ENCODE measurements at regions not wholly inside any gene's neighbourhood (a gene's known extent, or its start where the extent isn't known, plus 50 kb on each side); places are given as distances from the start of the nearest gene placed in this dataset.

- no peak for TF ChIP-seq EZH2phosphoT487 (IDR thresholded peaks at IDR 0.05)
- no peak for TF ChIP-seq EZH2 (IDR thresholded peaks at IDR 0.05)
Measured at GRCh38 chr12:24177889-24178288, 228.4 kb upstream of the SOX5 start.

Data from neural progenitor cell (in vitro differentiated cells).